ENCODE measurements at regions not wholly inside any gene's neighbourhood (a gene's known extent, or its start where the extent isn't known, plus 50 kb on each side); places are given as distances from the start of the nearest gene placed in this dataset.

DNA sequence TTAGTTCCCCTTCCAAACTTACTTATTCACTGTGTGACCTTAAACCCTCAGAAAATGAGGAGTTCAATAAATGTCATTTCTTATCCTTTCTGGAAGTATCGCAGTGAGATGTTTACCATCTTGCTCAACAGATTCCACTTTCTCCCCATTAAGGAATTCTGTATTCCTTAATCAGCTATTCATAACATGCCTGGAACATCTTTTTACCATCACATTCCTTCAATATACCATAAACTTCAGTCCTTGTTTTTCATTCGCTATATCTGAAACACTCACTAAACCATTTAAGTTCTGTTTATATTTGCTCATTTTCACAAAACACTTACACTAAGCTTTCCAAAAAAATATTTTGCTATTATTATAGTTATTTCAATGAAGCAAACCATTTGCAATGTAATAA is 1158.6 kb downstream of the CDH12 start:
- Histone ChIP-seq H3K27me3 (ENCODE audit: insufficient read depth, low read length) (no peaks in the 10 kb centered on the region), H3K4me1 (ENCODE audit: insufficient read depth, low read length) (no peaks in the 10 kb centered on the region), H3K36me3 (ENCODE audit: insufficient read depth, low read length) (no peaks in the 10 kb centered on the region), H3K9me3 (ENCODE audit: insufficient read depth, low read depth, low read length) (no peaks in the 10 kb centered on the region), H3K9ac (ENCODE audit: low read depth, low read length) (no peak overlapping the region), H3K4me3 (ENCODE audit: low read length) (no peak overlapping the region), H3K27ac (ENCODE audit: low read depth, low read length) (no peak overlapping the region)
- WGBS: 97% methylated on average over 2 of the region's 2 CpGs

GRCh38 chr5:21693591-21693990 is 1159.6 kb downstream of the CDH12 start:
- H3K9me3 ChIP-seq (ENCODE audit: insufficient read depth, low read depth, low read length): no peaks in the 10 kb centered on the region
- H3K36me3 ChIP-seq (ENCODE audit: insufficient read depth, low read length): no peaks in the 10 kb centered on the region
- no peak overlapping the region for H3K4me3 ChIP-seq (ENCODE audit: low read length)
- no peak overlapping the region for H3K9ac ChIP-seq (ENCODE audit: low read depth, low read length)
- no peaks in the 10 kb centered on the region for H3K27me3 ChIP-seq (ENCODE audit: insufficient read depth, low read length)
- H3K27ac ChIP-seq (ENCODE audit: low read depth, low read length): no peak overlapping the region
- no peaks in the 10 kb centered on the region for H3K4me1 ChIP-seq (ENCODE audit: insufficient read depth, low read length)

DNA sequence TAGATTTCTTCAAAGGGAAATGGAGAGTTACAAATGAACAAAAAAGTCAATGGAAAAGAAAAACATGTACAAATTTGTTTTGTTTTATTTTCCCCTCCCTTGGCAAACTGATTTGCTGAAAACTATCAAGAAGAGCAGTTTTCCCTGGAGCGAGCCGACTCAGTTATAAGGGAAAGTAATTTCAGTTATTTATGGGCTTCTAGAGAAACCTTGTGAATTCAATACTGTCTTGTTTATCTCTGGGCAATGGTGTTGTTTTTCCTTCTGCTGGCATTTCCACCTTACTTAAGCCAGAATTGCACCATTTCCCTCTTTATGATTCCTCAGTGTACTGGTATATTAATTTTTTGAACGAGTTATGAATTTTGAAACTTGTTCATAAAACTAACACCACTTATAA is 1163.6 kb downstream of the CDH12 start:
- WGBS: 98% methylated on average over 2 of the region's 3 CpGs
- Histone ChIP-seq H3K36me3 (ENCODE audit: insufficient read depth, low read length) (no peaks in the 10 kb centered on the region), H3K9ac (ENCODE audit: low read depth, low read length) (no peak overlapping the region), H3K4me3 (ENCODE audit: low read length) (no peak overlapping the region), H3K4me1 (ENCODE audit: insufficient read depth, low read length) (0 out of 2 replicates have a peak, but pooled peaks cover 4% of the 10 kb centered on the region), H3K27ac (ENCODE audit: low read depth, low read length) (no peak overlapping the region), H3K9me3 (ENCODE audit: insufficient read depth, low read depth, low read length) (no peaks in the 10 kb centered on the region), H3K27me3 (ENCODE audit: insufficient read depth, low read length) (no peaks in the 10 kb centered on the region)

GRCh38 chr5:21688655-21689054 is 1164.5 kb downstream of the CDH12 start:
- Histone ChIP-seq H3K27me3 (ENCODE audit: insufficient read depth, low read length) (no peaks in the 10 kb centered on the region), H3K9me3 (ENCODE audit: insufficient read depth, low read depth, low read length) (no peaks in the 10 kb centered on the region), H3K4me3 (ENCODE audit: low read length) (no peak overlapping the region), H3K9ac (ENCODE audit: low read depth, low read length) (no peak overlapping the region), H3K36me3 (ENCODE audit: insufficient read depth, low read length) (no peaks in the 10 kb centered on the region), H3K4me1 (ENCODE audit: insufficient read depth, low read length) (0 out of 2 replicates have a peak, but pooled peaks cover 4% of the 10 kb centered on the region), H3K27ac (ENCODE audit: low read depth, low read length) (no peak overlapping the region)
- WGBS: 100% methylated on average over 1 of the region's 1 CpG

GRCh38 chr5:21687621-21688020 is 1165.5 kb downstream of the CDH12 start:
- H3K27me3 ChIP-seq (ENCODE audit: insufficient read depth, low read length): no peaks in the 10 kb centered on the region
- 0 out of 2 replicates have a peak, but pooled peaks cover 4% of the 10 kb centered on the region for H3K4me1 ChIP-seq (ENCODE audit: insufficient read depth, low read length)
- H3K36me3 ChIP-seq (ENCODE audit: insufficient read depth, low read length): no peaks in the 10 kb centered on the region
- no peak overlapping the region for H3K9ac ChIP-seq (ENCODE audit: low read depth, low read length)
- H3K4me3 ChIP-seq (ENCODE audit: low read length): no peak overlapping the region
- H3K9me3 ChIP-seq (ENCODE audit: insufficient read depth, low read depth, low read length): no peaks in the 10 kb centered on the region
- H3K27ac ChIP-seq (ENCODE audit: low read depth, low read length): no peak overlapping the region
- WGBS: 95% methylated on average over 5 of the region's 5 CpGs

GRCh38 chr5:21686706-21687105 is 1166.4 kb downstream of the CDH12 start:
- no peak overlapping the region for H3K4me3 ChIP-seq (ENCODE audit: low read length)
- H3K27ac ChIP-seq (ENCODE audit: low read depth, low read length): no peak overlapping the region
- 95% methylated on average over 3 of the region's 4 CpGs for WGBS
- H3K9ac ChIP-seq (ENCODE audit: low read depth, low read length): no peak overlapping the region
- H3K9me3 ChIP-seq (ENCODE audit: insufficient read depth, low read depth, low read length): no peaks in the 10 kb centered on the region
- no peaks in the 10 kb centered on the region for H3K36me3 ChIP-seq (ENCODE audit: insufficient read depth, low read length)
- 0 out of 2 replicates have a peak, but pooled peaks cover 4% of the 10 kb centered on the region for H3K4me1 ChIP-seq (ENCODE audit: insufficient read depth, low read length)
- no peaks in the 10 kb centered on the region for H3K27me3 ChIP-seq (ENCODE audit: insufficient read depth, low read length)

GRCh38 chr5:21685522-21685921 is 1167.6 kb downstream of the CDH12 start:
- Histone ChIP-seq H3K36me3 (ENCODE audit: insufficient read depth, low read length) (no peaks in the 10 kb centered on the region), H3K9ac (ENCODE audit: low read depth, low read length) (no peak overlapping the region), H3K4me1 (ENCODE audit: insufficient read depth, low read length) (0 out of 2 replicates have a peak, but pooled peaks cover 4% of the 10 kb centered on the region), H3K27ac (ENCODE audit: low read depth, low read length) (no peak overlapping the region), H3K9me3 (ENCODE audit: insufficient read depth, low read depth, low read length) (no peaks in the 10 kb centered on the region), H3K27me3 (ENCODE audit: insufficient read depth, low read length) (no peaks in the 10 kb centered on the region), H3K4me3 (ENCODE audit: low read length) (no peak overlapping the region)
- WGBS: 73% methylated on average over 3 of the region's 4 CpGs

- Histone ChIP-seq H3K27me3 (ENCODE audit: insufficient read depth, low read length) (no peaks in the 10 kb centered on the region), H3K36me3 (ENCODE audit: insufficient read depth, low read length) (no peaks in the 10 kb centered on the region), H3K4me1 (ENCODE audit: insufficient read depth, low read length) (0 out of 2 replicates have a peak, but pooled peaks cover 4% of the 10 kb centered on the region), H3K9ac (ENCODE audit: low read depth, low read length) (no peak overlapping the region), H3K4me3 (ENCODE audit: low read length) (no peak overlapping the region), H3K27ac (ENCODE audit: low read depth, low read length) (no peak overlapping the region), H3K9me3 (ENCODE audit: insufficient read depth, low read depth, low read length) (no peaks in the 10 kb centered on the region)
- WGBS: 90% methylated on average over 1 of the region's 1 CpG
These were observed 1168.2 kb downstream of the CDH12 start for GRCh38 chr5:21684992-21685391.

DNA sequence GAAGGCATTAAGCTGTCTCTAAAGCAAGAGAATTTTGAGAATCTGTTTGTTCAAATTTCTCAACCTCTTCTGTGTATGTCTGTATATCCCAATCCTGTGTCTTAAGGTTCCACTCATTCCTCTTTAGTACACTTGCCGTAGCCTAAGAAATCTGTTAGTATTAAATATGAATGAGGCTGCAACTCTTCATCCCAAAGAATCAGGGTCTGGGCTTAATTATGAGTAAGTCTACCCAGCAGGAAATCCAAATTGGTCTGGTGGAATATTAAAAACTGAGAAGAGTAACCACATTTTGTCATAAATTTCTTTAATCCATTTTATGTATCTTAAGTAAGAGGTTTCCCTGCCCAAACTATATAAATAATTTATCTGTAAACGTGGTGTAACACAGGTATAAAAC is 1171.2 kb downstream of the CDH12 start:
- H3K27me3 ChIP-seq (ENCODE audit: insufficient read depth, low read length): no peaks in the 10 kb centered on the region
- 100% methylated on average over 1 of the region's 2 CpGs for WGBS
- H3K4me3 ChIP-seq (ENCODE audit: low read length): no peak overlapping the region
- H3K36me3 ChIP-seq (ENCODE audit: insufficient read depth, low read length): no peaks in the 10 kb centered on the region
- no peaks in the 10 kb centered on the region for H3K9me3 ChIP-seq (ENCODE audit: insufficient read depth, low read depth, low read length)
- no peak overlapping the region for H3K27ac ChIP-seq (ENCODE audit: low read depth, low read length)
- H3K4me1 ChIP-seq (ENCODE audit: insufficient read depth, low read length): 0 out of 2 replicates have a peak, but pooled peaks cover 4% of the 10 kb centered on the region
- H3K9ac ChIP-seq (ENCODE audit: low read depth, low read length): no peak overlapping the region

DNA sequence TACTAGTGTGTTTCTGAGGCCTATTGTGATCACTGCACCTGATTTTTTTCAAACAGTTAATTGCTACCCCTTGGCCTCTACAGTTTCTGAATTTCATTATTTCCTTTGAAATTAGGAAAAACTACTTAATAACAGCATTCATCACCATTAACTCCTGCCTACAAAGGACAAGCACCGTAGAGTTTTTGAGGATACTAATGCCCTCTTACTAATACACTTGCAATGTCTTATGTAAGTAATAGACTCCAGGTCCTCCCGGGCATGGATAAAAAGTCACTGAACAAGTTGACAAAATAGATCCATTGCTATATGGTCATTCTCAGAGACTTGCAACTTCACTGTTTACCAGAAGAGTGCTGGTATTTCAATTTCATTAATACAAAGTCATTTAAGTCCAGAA is 1172.5 kb downstream of the CDH12 start:
- H3K27ac ChIP-seq (ENCODE audit: low read depth, low read length): no peak overlapping the region
- 0 out of 2 replicates have a peak, but pooled peaks cover 2% of the 10 kb centered on the region for H3K4me1 ChIP-seq (ENCODE audit: insufficient read depth, low read length)
- 92% methylated on average over 2 of the region's 2 CpGs for WGBS
- H3K9me3 ChIP-seq (ENCODE audit: insufficient read depth, low read depth, low read length): no peaks in the 10 kb centered on the region
- H3K27me3 ChIP-seq (ENCODE audit: insufficient read depth, low read length): no peaks in the 10 kb centered on the region
- no peaks in the 10 kb centered on the region for H3K36me3 ChIP-seq (ENCODE audit: insufficient read depth, low read length)
- no peak overlapping the region for H3K9ac ChIP-seq (ENCODE audit: low read depth, low read length)
- H3K4me3 ChIP-seq (ENCODE audit: low read length): no peak overlapping the region

- no peaks in the 10 kb centered on the region for H3K27me3 ChIP-seq (ENCODE audit: insufficient read depth, low read length)
- H3K9me3 ChIP-seq (ENCODE audit: insufficient read depth, low read depth, low read length): no peaks in the 10 kb centered on the region
- H3K27ac ChIP-seq (ENCODE audit: low read depth, low read length): no peak overlapping the region
- H3K9ac ChIP-seq (ENCODE audit: low read depth, low read length): no peak overlapping the region
- no peaks in the 10 kb centered on the region for H3K4me1 ChIP-seq (ENCODE audit: insufficient read depth, low read length)
- no peak overlapping the region for H3K4me3 ChIP-seq (ENCODE audit: low read length)
- H3K36me3 ChIP-seq (ENCODE audit: insufficient read depth, low read length): no peaks in the 10 kb centered on the region
These were observed 1172.9 kb downstream of the CDH12 start for GRCh38 chr5:21680196-21680595.

GRCh38 chr5:21678526-21678925 is 1174.6 kb downstream of the CDH12 start:
- Histone ChIP-seq H3K36me3 (ENCODE audit: insufficient read depth, low read length) (no peaks in the 10 kb centered on the region), H3K27me3 (ENCODE audit: insufficient read depth, low read length) (no peaks in the 10 kb centered on the region), H3K27ac (ENCODE audit: low read depth, low read length) (no peak overlapping the region), H3K4me3 (ENCODE audit: low read length) (no peak overlapping the region), H3K9me3 (ENCODE audit: insufficient read depth, low read depth, low read length) (no peaks in the 10 kb centered on the region), H3K4me1 (ENCODE audit: insufficient read depth, low read length) (no peaks in the 10 kb centered on the region), H3K9ac (ENCODE audit: low read depth, low read length) (no peak overlapping the region)
- no CpG with 5 or more reads among the region's 1 CpG for WGBS
